Thoracic aorta (tissue), 2 donors: ENCODE measurements at regions not wholly inside any gene's neighbourhood (a gene's known extent, or its start where the extent isn't known, plus 50 kb on each side); places are given as distances from the start of the nearest gene placed in this dataset.

Source experiments
- ATAC-seq: fragments of 150-250 bp; one replicate; pipeline ENCODE4 v1.8.0; 2017; ENCODE audit warnings: low read depth; ENCODE audit not compliant: insufficient number of reproducible peaks, low FRiP score
- DNase-seq: peaks from one replicate; pipeline ENCODE4 v3.0.0-alpha.2; 2020; ENCODE audit warnings: low spot score
- H3K27ac ChIP-seq, 2 donors: fragments of 200-600 bp; sonication (generic); 1 replicate in 1 of 2; 2 replicates in 1 of 2; pipeline ENCODE4 v1.5.1; 2016; ENCODE audit warnings: mild to moderate bottlenecking in 2 of 2, moderate library complexity in 2 of 2
- H3K27me3 ChIP-seq: fragments of 200-600 bp; sonication (generic); replicated peaks from 2 replicates; pipeline ENCODE4 v1.6.0; 2016; ENCODE audit warnings: mild to moderate bottlenecking; ENCODE audit not compliant: insufficient read depth
- H3K36me3 ChIP-seq: fragments of 200-600 bp; sonication (generic); one replicate; pipeline ENCODE4 v1.5.1; 2016
- H3K4me1 ChIP-seq, 2 donors: fragments of 200-600 bp; sonication (generic); 1 replicate in 1 of 2; 2 replicates in 1 of 2; pipeline versions ENCODE4 v1.5.1 to v1.6.0; 2016; ENCODE audit warnings: low read depth in 2 of 2, mild to moderate bottlenecking in 1 of 2; ENCODE audit not compliant: control insufficient read depth in 1 of 2
- H3K4me3 ChIP-seq: fragments of 200-600 bp; sonication (generic); 2 replicates; pipeline ENCODE4 v1.5.1; 2016; ENCODE audit warnings: mild to moderate bottlenecking
- H3K9me3 ChIP-seq: fragments of 200-600 bp; sonication (generic); 2 replicates; pipeline ENCODE4 v1.5.1; 2016
- TF ChIP-seq, protein P1 (sequence below): fragments of 200-600 bp; sonication (generic); IDR thresholded peaks from one replicate; pipeline ENCODE4 v1.5.1; 2019; ENCODE audit warnings: antibody characterized with exemption

DNA sequence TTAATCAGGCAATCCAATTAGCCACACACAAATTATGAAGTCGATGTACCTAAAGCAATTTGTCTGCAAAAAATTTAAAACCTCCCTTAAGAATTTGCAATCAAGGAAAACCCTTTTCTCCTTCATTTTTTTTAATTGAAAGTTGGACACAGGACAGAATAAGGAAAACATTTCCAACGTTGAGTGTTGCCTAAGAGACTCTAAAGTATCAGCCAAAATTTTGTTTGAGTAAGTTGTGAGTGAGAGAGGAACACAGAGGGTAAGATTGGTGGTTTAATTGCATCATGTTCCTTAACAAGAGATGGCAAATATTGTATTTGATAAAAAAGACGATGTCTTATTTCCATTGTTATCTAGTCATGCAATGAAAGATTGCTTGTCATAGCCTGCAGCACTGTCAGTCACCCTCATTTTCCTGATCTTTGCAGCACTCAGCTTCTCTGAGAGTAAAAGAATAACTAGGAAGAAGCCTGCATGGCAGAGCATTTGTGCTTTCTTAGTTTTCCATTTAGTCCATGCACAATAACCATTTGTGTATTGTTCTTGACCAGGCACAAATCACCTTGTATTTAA, 115.5 kb downstream of the ICOS start:
- Histone ChIP-seq H3K4me1 (peaks cover 0 to 7% of the 10 kb centered on the region in 2 donors), H3K9me3 (no peaks in the 10 kb centered on the region), H3K4me3 (no peak overlapping the region), H3K36me3 (no peaks in the 10 kb centered on the region), H3K27ac (no peak overlapping the region), H3K27me3 (no peaks in the 10 kb centered on the region)
- ATAC-seq, result no peak
- TF ChIP-seq, protein P1, sequence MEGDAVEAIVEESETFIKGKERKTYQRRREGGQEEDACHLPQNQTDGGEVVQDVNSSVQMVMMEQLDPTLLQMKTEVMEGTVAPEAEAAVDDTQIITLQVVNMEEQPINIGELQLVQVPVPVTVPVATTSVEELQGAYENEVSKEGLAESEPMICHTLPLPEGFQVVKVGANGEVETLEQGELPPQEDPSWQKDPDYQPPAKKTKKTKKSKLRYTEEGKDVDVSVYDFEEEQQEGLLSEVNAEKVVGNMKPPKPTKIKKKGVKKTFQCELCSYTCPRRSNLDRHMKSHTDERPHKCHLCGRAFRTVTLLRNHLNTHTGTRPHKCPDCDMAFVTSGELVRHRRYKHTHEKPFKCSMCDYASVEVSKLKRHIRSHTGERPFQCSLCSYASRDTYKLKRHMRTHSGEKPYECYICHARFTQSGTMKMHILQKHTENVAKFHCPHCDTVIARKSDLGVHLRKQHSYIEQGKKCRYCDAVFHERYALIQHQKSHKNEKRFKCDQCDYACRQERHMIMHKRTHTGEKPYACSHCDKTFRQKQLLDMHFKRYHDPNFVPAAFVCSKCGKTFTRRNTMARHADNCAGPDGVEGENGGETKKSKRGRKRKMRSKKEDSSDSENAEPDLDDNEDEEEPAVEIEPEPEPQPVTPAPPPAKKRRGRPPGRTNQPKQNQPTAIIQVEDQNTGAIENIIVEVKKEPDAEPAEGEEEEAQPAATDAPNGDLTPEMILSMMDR, result no peak
- no peak for DNase-seq

DNA sequence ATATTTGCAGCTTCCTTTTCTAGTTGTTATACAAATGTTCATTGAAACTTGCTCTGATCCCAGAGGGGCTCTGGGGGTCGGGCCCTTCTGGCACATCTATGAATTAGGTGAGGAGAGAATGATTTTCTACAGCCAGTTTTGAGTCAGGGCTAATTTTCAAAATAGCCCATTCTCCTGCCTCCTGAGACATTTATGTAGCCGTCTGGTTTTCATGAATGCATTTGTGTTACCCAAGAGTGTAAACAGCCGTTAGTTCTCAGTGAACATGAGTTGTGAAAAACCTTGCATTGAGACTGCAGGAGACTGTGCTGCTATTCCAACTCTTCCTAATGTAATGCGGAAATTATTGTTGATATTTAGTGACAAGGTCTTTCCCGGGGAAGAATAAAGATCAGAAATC, 122.5 kb downstream of the ICOS start:
- no peak overlapping the region for H3K4me3 ChIP-seq
- no peaks in the 10 kb centered on the region for H3K9me3 ChIP-seq
- ATAC-seq, result no peak
- DNase-seq, result no peak
- no peaks in the 10 kb centered on the region for H3K27me3 ChIP-seq
- H3K36me3 ChIP-seq, result no peaks in the 10 kb centered on the region
- TF ChIP-seq, protein P1, result no peak
- H3K4me1 ChIP-seq, result no peaks in the 10 kb centered on the region
- no peak overlapping the region for H3K27ac ChIP-seq

DNA sequence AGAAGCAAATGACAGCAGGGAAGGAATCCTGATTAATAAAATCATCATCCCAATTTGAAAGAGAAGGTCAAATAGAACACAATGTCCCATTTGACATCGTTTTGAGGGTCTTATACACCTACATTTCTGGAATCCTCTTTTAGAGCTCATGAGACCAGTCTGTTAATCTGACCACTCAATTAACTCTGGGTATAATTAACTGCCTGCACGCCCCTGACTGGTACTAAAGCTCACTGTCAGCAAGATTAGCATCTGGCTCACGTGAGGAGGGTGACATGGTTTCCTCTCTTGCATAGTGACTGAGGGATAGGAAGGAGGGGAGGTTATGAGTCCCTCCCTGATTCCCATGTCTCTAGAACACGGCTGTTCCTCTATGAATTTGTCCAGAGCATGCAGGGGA, 124.3 kb downstream of the ICOS start:
- Histone ChIP-seq H3K36me3 (no peaks in the 10 kb centered on the region), H3K4me3 (no peak overlapping the region), H3K9me3 (no peaks in the 10 kb centered on the region), H3K27ac (no peak overlapping the region), H3K27me3 (no peaks in the 10 kb centered on the region), H3K4me1 (peaks cover 0 to 5% of the 10 kb centered on the region in 2 donors)
- DNase-seq, result no peak
- ATAC-seq, result no peak
- TF ChIP-seq, protein P1, result no peak

DNA sequence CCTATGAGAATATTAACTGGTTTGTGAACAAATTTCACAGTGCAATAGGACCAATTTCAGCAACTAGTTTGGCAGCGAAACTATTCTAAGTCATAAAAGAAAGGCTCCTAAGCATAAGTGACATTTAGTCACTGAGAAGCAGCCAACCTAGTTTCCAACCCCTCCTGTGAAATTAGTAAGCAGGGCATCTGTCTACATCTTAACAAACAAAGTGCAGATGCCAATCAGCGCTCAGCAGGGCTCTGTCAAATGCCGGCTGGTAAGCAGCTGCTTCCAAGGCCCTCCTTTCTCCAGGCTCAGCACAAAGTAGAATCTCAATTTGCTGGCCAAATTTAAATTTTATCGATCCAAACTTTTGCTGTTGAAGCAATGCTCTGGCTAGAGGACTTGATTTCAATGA, 124.7 kb downstream of the ICOS start:
- no peak overlapping the region for H3K27ac ChIP-seq
- TF ChIP-seq, protein P1, result no peak
- DNase-seq (no peak), ATAC-seq (no peak)
- no peaks in the 10 kb centered on the region for H3K27me3 ChIP-seq
- peaks cover 0 to 5% of the 10 kb centered on the region in 2 donors for H3K4me1 ChIP-seq
- H3K4me3 ChIP-seq, result no peak overlapping the region
- no peaks in the 10 kb centered on the region for H3K9me3 ChIP-seq
- no peaks in the 10 kb centered on the region for H3K36me3 ChIP-seq

DNA sequence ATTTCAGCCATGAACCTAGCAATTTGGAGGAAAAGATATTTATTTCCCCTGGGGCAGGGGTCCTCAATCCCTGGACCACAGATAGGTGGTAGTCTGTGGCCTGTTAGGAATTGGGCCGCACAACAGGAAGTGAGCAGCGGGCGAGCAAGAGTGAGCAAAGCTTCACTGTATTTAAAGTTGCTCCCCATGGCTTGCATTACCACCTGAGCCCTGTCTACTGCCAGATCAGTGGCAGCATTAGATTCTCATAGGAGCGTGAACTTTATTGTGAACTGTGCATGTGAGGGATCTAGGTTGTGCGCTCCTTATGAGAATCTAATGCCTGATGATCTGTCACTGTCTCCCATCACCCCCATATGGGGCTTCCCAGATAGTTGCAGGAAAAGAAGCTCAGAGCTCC, 127.6 kb downstream of the ICOS start:
- ATAC-seq (no peak), DNase-seq (no peak)
- H3K4me1 ChIP-seq, result peaks cover 0 to 5% of the 10 kb centered on the region in 2 donors
- H3K4me3 ChIP-seq, result no peak overlapping the region
- TF ChIP-seq, protein P1, result no peak
- H3K36me3 ChIP-seq, result no peaks in the 10 kb centered on the region
- no peak overlapping the region for H3K27ac ChIP-seq
- no peaks in the 10 kb centered on the region for H3K9me3 ChIP-seq
- H3K27me3 ChIP-seq, result no peaks in the 10 kb centered on the region
